ENCODE measurements at regions not wholly inside any gene's neighbourhood (a gene's known extent, or its start where the extent isn't known, plus 50 kb on each side); places are given as distances from the start of the nearest gene placed in this dataset.

DNA sequence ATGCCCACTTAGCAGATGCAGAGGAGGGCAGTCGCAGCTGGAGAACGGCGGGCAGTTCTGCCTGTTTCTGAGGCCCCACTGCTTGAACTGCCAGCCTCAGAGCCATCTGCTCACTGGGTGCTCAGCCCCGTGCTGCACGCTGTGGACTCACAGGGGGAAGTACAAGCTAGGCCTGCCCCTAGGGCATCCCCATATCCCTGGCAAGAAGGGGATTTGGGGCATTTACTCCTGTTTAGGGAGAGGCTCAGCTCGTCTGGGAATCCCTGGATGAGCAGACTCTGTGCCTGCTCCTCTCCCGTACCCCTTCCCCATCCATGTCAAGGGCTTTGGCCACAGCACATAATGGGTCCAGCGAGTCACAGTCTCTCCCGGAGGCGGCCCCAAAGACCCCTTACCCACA lies 169.8 kb upstream of the PKDCC start:
- DNase-seq = no peak
- Histone ChIP-seq H3K4me2 (ENCODE audit: low read length) (no peak overlapping the region), H2AFZ (ENCODE audit: insufficient read depth, low read length, poor library complexity) (no peak overlapping the region), H4K8ac (ENCODE audit: low read depth, low read length) (peak overlapping the region; percentile 2), H3K4ac (ENCODE audit: low read depth, low read length) (no peak overlapping the region), H4K91ac (ENCODE audit: low read depth, low read length) (peak overlapping the region; percentile 61), H2AK5ac (ENCODE audit: low read length) (peak overlapping the region; percentile 85), H3K4me1 (ENCODE audit: control insufficient read depth in 1 of 2, insufficient read depth in 2 of 2, low read length in 2 of 2) (peaks cover 11% of the 10 kb centered on the region in 2 experiments), H3K9me3 (ENCODE audit: insufficient read depth, low read depth, low read length) (no peaks in the 10 kb centered on the region), H2BK12ac (ENCODE audit: low read length) (peak overlapping the region; percentile 46), H3K18ac (ENCODE audit: low read length) (peak overlapping the region; percentile 51), H2BK5ac (ENCODE audit: low read depth, low read length, poor library complexity) (no peak overlapping the region), H3K36me3 (ENCODE audit: control insufficient read depth in 1 of 2, insufficient read depth in 2 of 2, low read length in 2 of 2) (no peaks in the 10 kb centered on the region), H3K4me3 (ENCODE audit: low read depth, low read length) (no peak overlapping the region), H3K79me1 (ENCODE audit: low read length) (peaks cover 9% of the 10 kb centered on the region), H4K12ac (ENCODE audit: low read depth, low read length) (peak overlapping the region; percentile 7), H2BK120ac (ENCODE audit: insufficient read depth, low read length, poor library complexity) (peak overlapping the region; percentile 46), H3K27me3 (ENCODE audit: insufficient read depth, low read length) (no peaks in the 10 kb centered on the region), H3K9ac (ENCODE audit: low read length) (no peak overlapping the region), H3K79me2 (ENCODE audit: control insufficient read depth, insufficient read depth, low read length, poor library complexity) (no peaks in the 10 kb centered on the region), H3K14ac (ENCODE audit: low read length) (peak overlapping the region; percentile 17), H3K27ac (ENCODE audit: low read depth, low read length) (no peak overlapping the region), H3K23ac (ENCODE audit: low read length) (no peak overlapping the region)
- WGBS (ENCODE audit: extremely low coverage, insufficient coverage, insufficient read length) = no CpG with 5 or more reads among the region's 10 CpGs

GRCh38 chr2:41878716-41879234 lies 169.0 kb upstream of the PKDCC start:
- DNase-seq = no peak
- no peak overlapping the region for H3K4ac ChIP-seq (ENCODE audit: low read depth, low read length)
- no peaks in the 10 kb centered on the region for H3K36me3 ChIP-seq (ENCODE audit: control insufficient read depth in 1 of 2, insufficient read depth in 2 of 2, low read length in 2 of 2)
- H3K18ac ChIP-seq (ENCODE audit: low read length) = no peak overlapping the region
- H3K79me2 ChIP-seq (ENCODE audit: control insufficient read depth, insufficient read depth, low read length, poor library complexity) = no peaks in the 10 kb centered on the region
- H3K27me3 ChIP-seq (ENCODE audit: insufficient read depth, low read length) = no peaks in the 10 kb centered on the region
- H3K27ac ChIP-seq (ENCODE audit: low read depth, low read length) = no peak overlapping the region
- peak overlapping the region; percentile 43 for H2BK120ac ChIP-seq (ENCODE audit: insufficient read depth, low read length, poor library complexity)
- no peak overlapping the region for H4K91ac ChIP-seq (ENCODE audit: low read depth, low read length)
- no peaks in the 10 kb centered on the region for H3K9me3 ChIP-seq (ENCODE audit: insufficient read depth, low read depth, low read length)
- H2BK5ac ChIP-seq (ENCODE audit: low read depth, low read length, poor library complexity) = no peak overlapping the region
- no CpG with 5 or more reads among the region's 11 CpGs for WGBS (ENCODE audit: extremely low coverage, insufficient coverage, insufficient read length)
- H3K14ac ChIP-seq (ENCODE audit: low read length) = no peak overlapping the region
- H4K8ac ChIP-seq (ENCODE audit: low read depth, low read length) = no peak overlapping the region
- peak overlapping the region; percentile 83 for H2AK5ac ChIP-seq (ENCODE audit: low read length)
- peak overlapping the region; percentile 66 for H2BK12ac ChIP-seq (ENCODE audit: low read length)
- no peak overlapping the region for H3K4me2 ChIP-seq (ENCODE audit: low read length)
- no peak overlapping the region for H3K23ac ChIP-seq (ENCODE audit: low read length)
- peaks cover 13 to 14% of the 10 kb centered on the region in 2 experiments for H3K4me1 ChIP-seq (ENCODE audit: control insufficient read depth in 1 of 2, insufficient read depth in 2 of 2, low read length in 2 of 2)
- peaks cover 9% of the 10 kb centered on the region for H3K79me1 ChIP-seq (ENCODE audit: low read length)
- no peak overlapping the region for H3K9ac ChIP-seq (ENCODE audit: low read length)
- H2AFZ ChIP-seq (ENCODE audit: insufficient read depth, low read length, poor library complexity) = no peak overlapping the region
- H3K4me3 ChIP-seq (ENCODE audit: low read depth, low read length) = no peak overlapping the region
- no peak overlapping the region for H4K12ac ChIP-seq (ENCODE audit: low read depth, low read length)

DNA sequence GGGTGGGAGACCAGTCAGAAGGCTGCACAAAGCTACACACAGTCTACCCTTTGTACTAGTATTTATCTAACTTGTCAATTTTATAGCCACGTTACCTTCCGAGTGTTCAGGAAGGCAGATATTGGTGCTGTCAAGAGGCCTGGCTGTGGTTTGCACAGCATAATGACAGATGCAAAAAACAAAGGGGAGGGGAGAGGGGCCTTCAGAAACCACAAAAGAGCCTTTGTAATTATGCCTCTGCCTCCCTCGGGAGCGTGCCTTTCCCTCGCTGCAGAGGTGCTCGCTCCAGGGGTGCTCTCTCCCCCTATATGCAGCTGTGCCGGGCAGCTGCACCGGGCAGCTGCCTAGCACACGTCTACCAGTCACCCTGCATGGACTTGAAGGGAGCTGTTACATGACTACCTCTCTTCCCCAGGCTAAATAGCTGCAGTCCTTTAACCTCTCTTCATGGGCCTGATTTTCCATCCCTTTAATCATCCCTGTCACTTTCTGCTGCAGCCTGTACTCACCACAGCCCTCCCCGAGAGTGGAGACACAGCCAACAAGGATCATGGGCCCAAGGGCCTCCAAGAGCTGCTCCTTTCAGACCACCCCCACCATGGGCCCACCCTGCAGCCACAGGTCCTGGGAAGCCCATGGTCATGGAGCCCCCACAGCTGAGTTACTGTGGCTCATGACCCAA lies 168.4 kb upstream of the PKDCC start:
- no CpG with 5 or more reads among the region's 10 CpGs for WGBS (ENCODE audit: extremely low coverage, insufficient coverage, insufficient read length)
- no peak overlapping the region for H2AFZ ChIP-seq (ENCODE audit: insufficient read depth, low read length, poor library complexity)
- no peak overlapping the region for H3K9ac ChIP-seq (ENCODE audit: low read length)

DNA sequence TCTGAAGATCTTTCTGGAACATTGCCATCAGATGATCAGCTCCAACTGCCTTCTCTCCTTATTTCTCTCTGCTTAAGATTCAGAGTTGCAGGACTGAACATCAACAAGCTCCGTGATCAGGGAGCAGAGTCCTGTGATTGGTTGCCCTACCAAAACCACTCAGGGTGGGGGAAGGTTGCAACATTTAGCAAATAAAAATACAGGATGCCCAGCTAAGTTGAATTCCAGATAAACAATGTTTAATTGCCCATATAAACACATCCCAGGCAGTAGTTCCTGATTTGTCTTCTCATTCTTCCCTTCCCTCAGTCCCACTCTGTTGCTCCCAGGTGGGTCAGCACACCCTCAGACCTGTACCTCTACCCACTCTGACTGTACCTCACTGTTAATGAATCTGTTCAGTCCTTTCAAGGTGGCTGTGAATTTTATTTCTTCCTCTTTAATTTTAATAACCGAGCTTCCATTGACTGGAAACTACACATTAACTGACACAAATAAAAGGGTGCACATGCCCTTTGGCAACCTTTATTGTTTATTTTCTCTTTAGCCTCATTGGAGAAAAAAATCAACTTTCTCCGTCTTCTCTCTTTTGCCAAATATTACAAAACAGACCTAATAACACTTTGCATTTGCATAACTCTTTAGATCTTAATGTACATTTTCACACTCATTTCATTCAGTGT lies 167.1 kb upstream of the PKDCC start:
- no peak overlapping the region for H4K8ac ChIP-seq (ENCODE audit: low read depth, low read length)
- no CpG with 5 or more reads among the region's 3 CpGs for WGBS (ENCODE audit: extremely low coverage, insufficient coverage, insufficient read length)
- H3K4me3 ChIP-seq (ENCODE audit: low read depth, low read length) = no peak overlapping the region

More for the DNA sequence above, 168.4 kb upstream of the PKDCC start:
- peak overlapping the region; percentile 39 for H3K14ac ChIP-seq (ENCODE audit: low read length)
- DNase-seq = no peak
- H2BK5ac ChIP-seq (ENCODE audit: low read depth, low read length, poor library complexity) = no peak overlapping the region
- H3K4me2 ChIP-seq (ENCODE audit: low read length) = no peak overlapping the region
- H3K79me1 ChIP-seq (ENCODE audit: low read length) = peaks cover 9% of the 10 kb centered on the region
- no peaks in the 10 kb centered on the region for H3K79me2 ChIP-seq (ENCODE audit: control insufficient read depth, insufficient read depth, low read length, poor library complexity)
- peaks cover 13 to 14% of the 10 kb centered on the region in 2 experiments for H3K4me1 ChIP-seq (ENCODE audit: control insufficient read depth in 1 of 2, insufficient read depth in 2 of 2, low read length in 2 of 2)
- peak overlapping the region; percentile 18 for H2BK12ac ChIP-seq (ENCODE audit: low read length)
- H4K12ac ChIP-seq (ENCODE audit: low read depth, low read length) = no peak overlapping the region
- H4K91ac ChIP-seq (ENCODE audit: low read depth, low read length) = no peak overlapping the region
- no peaks in the 10 kb centered on the region for H3K27me3 ChIP-seq (ENCODE audit: insufficient read depth, low read length)
- H4K8ac ChIP-seq (ENCODE audit: low read depth, low read length) = peak overlapping the region; percentile 6
- no peak overlapping the region for H3K18ac ChIP-seq (ENCODE audit: low read length)
- no peak overlapping the region for H3K4ac ChIP-seq (ENCODE audit: low read depth, low read length)
- H2AK5ac ChIP-seq (ENCODE audit: low read length) = no peak overlapping the region
- no peaks in the 10 kb centered on the region for H3K9me3 ChIP-seq (ENCODE audit: insufficient read depth, low read depth, low read length)
- H3K4me3 ChIP-seq (ENCODE audit: low read depth, low read length) = no peak overlapping the region
- no peak overlapping the region for H3K27ac ChIP-seq (ENCODE audit: low read depth, low read length)
- no peaks in the 10 kb centered on the region for H3K36me3 ChIP-seq (ENCODE audit: control insufficient read depth in 1 of 2, insufficient read depth in 2 of 2, low read length in 2 of 2)
- peak overlapping the region; percentile 36 for H2BK120ac ChIP-seq (ENCODE audit: insufficient read depth, low read length, poor library complexity)
- no peak overlapping the region for H3K23ac ChIP-seq (ENCODE audit: low read length)

More for the DNA sequence above, 167.1 kb upstream of the PKDCC start:
- Histone ChIP-seq H2BK5ac (ENCODE audit: low read depth, low read length, poor library complexity) (no peak overlapping the region), H2AK5ac (ENCODE audit: low read length) (no peak overlapping the region), H3K4me2 (ENCODE audit: low read length) (no peak overlapping the region), H3K27ac (ENCODE audit: low read depth, low read length) (no peak overlapping the region), H2AFZ (ENCODE audit: insufficient read depth, low read length, poor library complexity) (no peak overlapping the region), H3K23ac (ENCODE audit: low read length) (no peak overlapping the region), H3K79me1 (ENCODE audit: low read length) (peaks cover 9% of the 10 kb centered on the region), H3K9me3 (ENCODE audit: insufficient read depth, low read depth, low read length) (no peaks in the 10 kb centered on the region), H3K36me3 (ENCODE audit: control insufficient read depth in 1 of 2, insufficient read depth in 2 of 2, low read length in 2 of 2) (no peaks in the 10 kb centered on the region), H3K27me3 (ENCODE audit: insufficient read depth, low read length) (no peaks in the 10 kb centered on the region), H2BK120ac (ENCODE audit: insufficient read depth, low read length, poor library complexity) (no peak overlapping the region), H3K9ac (ENCODE audit: low read length) (no peak overlapping the region), H3K4me1 (ENCODE audit: control insufficient read depth in 1 of 2, insufficient read depth in 2 of 2, low read length in 2 of 2) (peaks cover 13 to 14% of the 10 kb centered on the region in 2 experiments), H4K91ac (ENCODE audit: low read depth, low read length) (no peak overlapping the region), H2BK12ac (ENCODE audit: low read length) (no peak overlapping the region), H3K79me2 (ENCODE audit: control insufficient read depth, insufficient read depth, low read length, poor library complexity) (no peaks in the 10 kb centered on the region), H3K4ac (ENCODE audit: low read depth, low read length) (no peak overlapping the region), H3K14ac (ENCODE audit: low read length) (no peak overlapping the region), H3K18ac (ENCODE audit: low read length) (no peak overlapping the region), H4K12ac (ENCODE audit: low read depth, low read length) (no peak overlapping the region)
- DNase-seq = no peak

All from trophoblast cell (in vitro differentiated cells and primary cell).